ENCODE measurements at regions not wholly inside any gene's neighbourhood (a gene's known extent, or its start where the extent isn't known, plus 50 kb on each side); places are given as distances from the start of the nearest gene placed in this dataset.

DNA sequence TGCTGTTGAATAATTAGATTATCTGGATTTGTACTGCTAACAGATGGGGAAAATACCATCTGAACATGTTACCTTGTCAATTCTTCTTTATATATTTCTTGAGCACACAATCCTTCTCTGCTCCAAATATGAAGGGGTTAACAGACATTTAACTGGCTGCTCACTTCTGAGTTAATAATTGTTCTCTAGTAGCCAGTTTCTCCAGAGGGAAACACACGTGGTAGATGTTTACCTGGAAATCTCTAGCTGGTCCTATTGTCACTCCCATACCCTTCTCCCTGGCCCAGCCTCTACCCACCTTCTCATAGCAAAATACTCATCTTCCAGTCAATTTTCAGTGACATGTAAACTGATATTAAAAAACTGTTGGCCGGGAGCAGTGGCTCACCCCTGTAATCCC, 101.5 kb upstream of the ZNF462 start:
- no peak overlapping the region for H3K4me3 ChIP-seq (ENCODE audit: low read length)
- no peak for DNase-seq (ENCODE audit: low read depth)
- TF ChIP-seq, protein P1, sequence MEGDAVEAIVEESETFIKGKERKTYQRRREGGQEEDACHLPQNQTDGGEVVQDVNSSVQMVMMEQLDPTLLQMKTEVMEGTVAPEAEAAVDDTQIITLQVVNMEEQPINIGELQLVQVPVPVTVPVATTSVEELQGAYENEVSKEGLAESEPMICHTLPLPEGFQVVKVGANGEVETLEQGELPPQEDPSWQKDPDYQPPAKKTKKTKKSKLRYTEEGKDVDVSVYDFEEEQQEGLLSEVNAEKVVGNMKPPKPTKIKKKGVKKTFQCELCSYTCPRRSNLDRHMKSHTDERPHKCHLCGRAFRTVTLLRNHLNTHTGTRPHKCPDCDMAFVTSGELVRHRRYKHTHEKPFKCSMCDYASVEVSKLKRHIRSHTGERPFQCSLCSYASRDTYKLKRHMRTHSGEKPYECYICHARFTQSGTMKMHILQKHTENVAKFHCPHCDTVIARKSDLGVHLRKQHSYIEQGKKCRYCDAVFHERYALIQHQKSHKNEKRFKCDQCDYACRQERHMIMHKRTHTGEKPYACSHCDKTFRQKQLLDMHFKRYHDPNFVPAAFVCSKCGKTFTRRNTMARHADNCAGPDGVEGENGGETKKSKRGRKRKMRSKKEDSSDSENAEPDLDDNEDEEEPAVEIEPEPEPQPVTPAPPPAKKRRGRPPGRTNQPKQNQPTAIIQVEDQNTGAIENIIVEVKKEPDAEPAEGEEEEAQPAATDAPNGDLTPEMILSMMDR (conservative IDR thresholded peaks at IDR 0.05; ENCODE audit: low read depth, low read length): no peak

DNA sequence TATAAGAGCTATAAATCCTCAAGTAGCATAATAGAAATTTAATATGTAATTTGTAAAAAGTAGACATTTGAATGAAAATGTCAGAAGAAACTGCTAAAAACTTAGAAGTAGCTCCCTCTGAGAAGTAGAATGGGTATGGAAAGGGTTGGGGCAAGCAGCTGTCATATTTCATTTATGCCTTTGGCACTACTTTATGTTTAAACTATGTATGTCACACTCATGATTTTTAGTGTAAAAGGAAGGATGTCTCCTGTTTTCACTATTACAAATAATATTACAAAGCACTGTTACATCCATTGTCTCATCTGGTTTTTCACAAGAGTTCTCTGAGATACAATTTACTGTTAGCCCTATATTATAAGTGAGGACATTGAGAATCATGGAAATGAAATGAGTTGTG, 96.3 kb upstream of the ZNF462 start:
- TF ChIP-seq, protein P1 (conservative IDR thresholded peaks at IDR 0.05; ENCODE audit: low read depth, low read length): no peak
- H3K4me3 ChIP-seq (ENCODE audit: low read length): no peak overlapping the region
- no peak for DNase-seq (ENCODE audit: low read depth)

DNA sequence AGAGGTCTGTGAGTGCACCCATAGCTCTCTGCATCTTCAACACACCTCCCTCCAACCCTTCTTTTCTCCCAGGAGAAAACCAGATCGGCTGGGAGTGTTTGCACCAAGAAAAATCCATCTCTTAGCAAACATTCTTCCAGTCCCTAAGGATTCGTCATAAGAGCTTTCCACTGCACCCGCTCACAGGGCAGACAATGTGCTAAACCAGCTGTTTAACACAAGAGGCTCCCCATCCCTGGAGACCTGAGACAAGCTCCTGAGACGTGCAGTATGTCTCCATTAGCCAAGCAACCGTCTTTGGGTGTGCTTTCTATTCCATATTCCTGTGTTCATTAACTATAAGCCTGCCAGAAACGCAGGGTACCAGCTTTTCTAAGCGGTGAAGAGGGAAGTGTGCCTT, 93.6 kb upstream of the ZNF462 start:
- TF ChIP-seq, protein P1 (conservative IDR thresholded peaks at IDR 0.05; ENCODE audit: low read depth, low read length): no peak
- DNase-seq (ENCODE audit: low read depth): no peak

DNA sequence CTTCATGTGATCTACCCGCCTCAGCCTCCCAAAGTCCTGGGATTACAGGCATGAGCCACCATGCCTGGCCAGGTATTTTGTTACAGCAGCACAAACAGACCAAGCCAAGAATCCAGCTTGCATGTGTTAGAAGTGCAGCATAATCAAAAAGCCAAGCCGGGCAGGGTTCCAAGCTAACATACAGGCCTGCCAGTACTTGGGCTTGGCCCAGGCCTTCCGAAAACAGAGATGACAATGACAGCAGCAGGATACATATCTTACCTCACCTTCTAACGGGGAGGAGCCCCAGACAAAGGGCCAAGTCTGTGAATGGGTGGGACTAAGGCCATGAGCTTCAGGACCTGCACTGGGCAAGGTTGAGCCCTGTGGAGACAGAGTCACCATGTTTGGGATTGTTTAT, 91.4 kb upstream of the ZNF462 start:
- TF ChIP-seq, protein P1 (conservative IDR thresholded peaks at IDR 0.05; ENCODE audit: low read depth, low read length): no peak
- no peak for DNase-seq (ENCODE audit: low read depth)
- H3K4me3 ChIP-seq (ENCODE audit: low read length): no peak overlapping the region

More for the DNA sequence above, 93.6 kb upstream of the ZNF462 start:
- no peak overlapping the region for H3K4me3 ChIP-seq (ENCODE audit: low read length)

DNA sequence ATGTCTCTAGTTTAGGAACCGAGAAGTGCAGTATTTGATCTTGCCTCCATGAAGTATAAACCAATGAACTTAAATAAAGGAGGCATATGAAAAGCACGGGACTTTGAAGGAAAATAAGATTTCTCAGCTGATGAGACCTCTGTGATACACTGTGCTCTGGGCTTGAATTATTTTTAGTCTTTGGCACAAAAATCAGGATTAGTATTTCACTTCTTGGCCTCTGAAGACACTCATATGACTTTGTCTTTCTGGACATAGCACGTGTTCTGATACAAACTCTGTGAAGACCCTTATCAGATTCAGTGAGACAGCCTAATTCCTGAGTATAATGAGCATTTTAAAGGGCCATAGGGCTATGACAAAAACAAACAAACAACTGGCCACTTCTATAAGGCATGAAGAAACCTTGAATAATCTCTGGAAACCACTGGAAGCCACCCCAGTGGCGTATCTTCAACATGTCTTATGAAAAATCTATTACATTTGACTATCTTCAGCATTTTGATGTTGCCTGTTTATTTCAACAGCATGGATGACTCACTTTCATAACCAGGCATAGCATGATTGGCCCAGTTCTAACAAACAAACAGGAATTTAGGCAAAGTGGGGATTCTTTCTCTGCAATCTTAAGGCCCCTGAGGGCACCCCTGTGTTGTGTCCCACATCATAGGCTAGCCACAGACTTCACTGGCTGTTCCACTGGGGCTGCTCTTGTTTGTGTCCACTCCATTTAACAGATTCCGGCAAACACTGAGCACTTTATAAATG, 90.3 kb upstream of the ZNF462 start:
- TF ChIP-seq, protein P1 (conservative IDR thresholded peaks at IDR 0.05; ENCODE audit: low read depth, low read length): no peak
- no peak overlapping the region for H3K4me3 ChIP-seq (ENCODE audit: low read length)
- DNase-seq (ENCODE audit: low read depth): no peak

DNA sequence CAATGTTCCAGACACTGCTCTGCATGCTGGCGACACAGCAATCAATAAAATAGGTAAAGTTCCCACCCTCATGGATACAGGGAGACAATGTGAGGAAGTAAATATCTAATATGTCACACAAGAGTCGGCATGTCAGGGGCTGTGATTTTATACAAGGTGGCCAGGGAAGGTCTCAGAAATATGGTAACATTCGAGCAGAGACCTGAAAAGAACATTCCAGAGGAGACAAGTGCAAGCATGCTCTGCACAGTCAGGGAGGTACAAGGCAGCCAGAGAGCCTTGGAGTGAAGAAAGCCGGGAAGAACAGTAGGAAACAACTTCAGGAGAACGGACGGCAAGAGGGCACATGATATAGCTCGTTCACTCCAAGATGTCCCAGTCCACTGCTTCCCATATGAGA, 89.2 kb upstream of the ZNF462 start:
- no peak for DNase-seq (ENCODE audit: low read depth)
- H3K4me3 ChIP-seq (ENCODE audit: low read length): no peak overlapping the region
- TF ChIP-seq, protein P1 (conservative IDR thresholded peaks at IDR 0.05; ENCODE audit: low read depth, low read length): no peak

DNA sequence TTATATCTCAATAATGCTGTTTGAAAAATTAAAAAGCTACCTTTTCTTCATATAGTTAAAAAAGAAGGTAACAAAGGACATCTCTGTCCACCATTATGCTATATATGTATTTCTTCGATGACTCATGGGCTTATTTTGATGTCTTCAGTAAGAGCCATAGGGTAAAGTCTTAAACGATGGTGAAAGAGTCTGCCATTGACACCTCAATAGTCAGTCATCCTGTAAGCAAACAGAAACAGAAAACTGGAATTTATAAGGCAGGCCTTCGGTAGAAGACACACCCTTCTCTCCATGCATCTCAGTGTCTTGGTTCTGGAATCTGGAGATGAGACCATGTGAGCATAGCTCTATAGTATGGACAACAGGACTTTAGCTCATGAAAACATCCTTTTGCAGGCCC, 87.0 kb upstream of the ZNF462 start:
- no peak overlapping the region for H3K4me3 ChIP-seq (ENCODE audit: low read length)
- TF ChIP-seq, protein P1 (conservative IDR thresholded peaks at IDR 0.05; ENCODE audit: low read depth, low read length): no peak
- DNase-seq (ENCODE audit: low read depth): no peak
